Sigmoid colon (tissue), 4 donors: ENCODE measurements at regions not wholly inside any gene's neighbourhood (a gene's known extent, or its start where the extent isn't known, plus 50 kb on each side); places are given as distances from the start of the nearest gene placed in this dataset.

ENCODE experiments used
- CTCF ChIP-seq, 4 experiments: fragments of 450-650 bp in 3 of 4; fragments of 200-600 bp in 1 of 4; IDR thresholded peaks; one replicate each; pipeline ENCODE4 v1.5.1; 2016 to 2019; ENCODE audit warnings: antibody characterized with exemption in 4 of 4, mild to moderate bottlenecking in 3 of 4, moderate library complexity in 2 of 4
- EP300 ChIP-seq, 4 donors: sonication (generic); formaldehyde crosslinking; IDR thresholded peaks; one replicate each; pipeline ENCODE4 v1.6.1; 2017; ENCODE audit warnings: antibody characterized with exemption in 4 of 4
- POLR2A ChIP-seq, 2 donors: fragments of 450-650 bp; IDR thresholded peaks; one replicate each; pipeline ENCODE4 v1.6.1; 2016; ENCODE audit warnings: antibody characterized with exemption in 2 of 2, mild to moderate bottlenecking in 2 of 2, moderate library complexity in 2 of 2
- POLR2AphosphoS5 ChIP-seq, 4 donors: sonication (generic); formaldehyde crosslinking; IDR thresholded peaks; one replicate each; pipeline ENCODE4 v1.6.1; 2017; ENCODE audit warnings: antibody characterized with exemption in 4 of 4

GRCh38 chr20:53757472-53757913 is 163.9 kb upstream of the ZNF217 start:
- TF ChIP-seq CTCF (IDR thresholded peaks at IDR 0.05) (no peak), POLR2AphosphoS5 (IDR thresholded peaks at IDR 0.05) (no peak), EP300 (IDR thresholded peaks at IDR 0.05) (no peak), POLR2A (IDR thresholded peaks at IDR 0.05) (no peak)
